HG03060 (cell line): ENCODE measurements at regions not wholly inside any gene's neighbourhood (a gene's known extent, or its start where the extent isn't known, plus 50 kb on each side); places are given as distances from the start of the nearest gene placed in this dataset.

ENCODE experiments used
- ATAC-seq: cut with Tn5 transposase; IDR thresholded peaks from one replicate; pipeline ENCODE4 v1.9.1; 2021; ENCODE audit warnings: low read depth, moderate number of reproducible peaks; ENCODE audit not compliant: unreplicated experiment

DNA sequence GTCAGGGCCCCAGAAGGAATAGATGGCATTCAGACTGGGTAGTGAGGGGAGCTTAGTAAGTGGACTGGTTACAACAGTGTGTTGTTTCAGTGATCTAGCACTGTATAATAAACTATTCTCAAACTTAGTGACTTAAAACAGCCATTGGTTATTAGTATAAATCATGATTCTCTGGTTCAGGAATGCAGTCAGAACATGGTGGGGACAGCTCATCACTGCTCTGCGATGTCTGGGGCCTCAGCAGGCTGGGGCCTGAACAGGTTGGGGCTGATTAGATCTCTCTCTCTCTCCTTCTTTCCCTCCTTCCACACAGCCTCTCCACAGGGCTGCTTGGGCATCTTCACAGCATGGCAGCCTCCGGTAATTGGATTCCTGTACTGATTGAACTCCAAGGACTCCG is 160.4 kb downstream of the GATB start:
- no peak for ATAC-seq

GRCh38 chr4:151603377-151603776 is 157.4 kb downstream of the GATB start:
- no peak for ATAC-seq

GRCh38 chr4:151604238-151604637 is 156.6 kb downstream of the GATB start:
- ATAC-seq, result no peak

DNA sequence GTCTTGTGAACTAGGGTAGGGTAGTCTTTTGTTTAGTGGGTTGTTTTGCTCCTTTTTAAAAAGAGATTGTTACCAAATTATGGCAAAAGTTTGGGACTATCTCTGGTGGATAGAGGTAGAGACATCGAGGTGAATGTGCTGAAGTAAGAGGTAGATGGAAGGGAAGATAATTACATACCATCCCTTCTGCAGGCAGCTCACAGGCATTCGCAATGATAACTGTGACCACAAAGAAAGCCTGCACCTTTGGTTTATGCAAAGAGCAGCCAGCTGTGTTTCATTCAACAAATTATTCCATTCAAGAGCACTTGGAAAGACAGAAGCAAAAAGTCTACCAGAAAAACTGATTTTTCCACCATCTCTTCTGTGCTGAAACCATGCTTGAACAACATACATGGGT is 155.6 kb downstream of the GATB start:
- ATAC-seq, result no peak

DNA sequence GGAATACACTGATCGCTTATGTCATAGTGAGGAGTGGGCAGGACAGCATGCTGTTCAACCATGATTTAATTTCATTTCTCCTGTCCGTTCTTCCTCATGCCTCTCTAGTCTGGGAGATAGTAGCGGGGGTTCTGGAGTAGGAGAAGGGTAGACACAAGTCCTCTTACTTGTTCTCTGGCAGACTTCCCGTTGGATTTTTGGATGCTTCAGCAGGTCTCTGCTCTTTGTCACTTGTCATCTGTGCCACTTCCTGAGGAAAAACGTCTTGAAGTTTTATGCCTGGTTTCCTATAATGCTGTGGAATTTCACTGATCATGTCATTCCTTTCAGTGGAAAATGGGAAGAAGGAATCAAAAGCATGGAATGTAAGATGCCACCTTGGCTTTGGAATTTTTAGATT is 154.7 kb downstream of the GATB start:
- ATAC-seq, result no peak

- ATAC-seq, result no peak
Observed at GRCh38 chr4:151610229-151610628, 150.6 kb downstream of the GATB start.

- no peak for ATAC-seq
Observed at GRCh38 chr4:151611960-151612359, 148.8 kb downstream of the GATB start.

GRCh38 chr4:151613290-151613689 is 147.5 kb downstream of the GATB start:
- no peak for ATAC-seq

- ATAC-seq, result no peak
Observed at GRCh38 chr4:151614561-151614960, 146.2 kb downstream of the GATB start.

DNA sequence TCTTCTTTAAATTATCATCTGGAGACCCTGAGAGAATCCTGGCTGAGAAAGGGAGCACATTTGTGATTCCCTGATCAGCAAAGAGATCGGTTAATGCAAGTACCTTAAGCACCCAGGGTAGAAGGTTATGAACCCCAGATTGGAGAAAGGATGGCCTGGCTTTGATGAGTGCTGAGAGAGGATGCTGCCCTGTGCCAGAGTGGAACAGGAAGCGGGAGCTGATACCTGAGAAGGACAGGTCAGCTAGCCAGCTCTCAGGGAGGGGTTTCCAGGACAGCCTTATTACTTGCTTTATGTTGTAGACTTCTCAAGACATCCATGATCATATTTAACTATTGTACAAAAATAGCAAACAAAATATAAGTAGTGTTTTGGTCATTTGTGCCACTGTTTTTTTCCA is 141.9 kb downstream of the GATB start:
- no peak for ATAC-seq

- ATAC-seq, result no peak
Observed at GRCh38 chr4:151620066-151620465, 140.7 kb downstream of the GATB start.
